ENCODE measurements at regions not wholly inside any gene's neighbourhood (a gene's known extent, or its start where the extent isn't known, plus 50 kb on each side); places are given as distances from the start of the nearest gene placed in this dataset.

DNA sequence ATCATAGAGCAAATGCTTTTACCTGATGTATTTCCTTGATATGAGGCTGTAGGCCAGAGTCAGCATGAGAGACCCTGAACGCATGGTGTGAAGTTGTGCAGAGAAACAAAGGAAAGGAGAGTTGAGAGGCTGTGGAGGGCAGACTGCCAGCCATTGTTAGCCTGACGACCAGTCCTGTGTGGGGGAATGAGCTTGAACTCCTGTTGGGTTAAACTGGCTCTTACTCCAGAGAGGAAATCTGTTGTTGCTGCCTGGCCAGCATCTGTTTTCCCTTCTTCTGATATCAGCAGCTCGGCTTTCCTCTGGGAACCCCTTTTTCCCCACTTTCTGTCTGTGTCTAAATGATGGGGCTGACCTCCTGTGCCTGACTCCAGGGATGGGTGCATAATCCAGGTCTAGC lies 158.2 kb upstream of the ZFP64 start:
- DNase-seq (ENCODE audit: low spot score in 2 of 2) = no peak
- Histone ChIP-seq H3K4me1 (no peaks in the 10 kb centered on the region), H3K4me3 (no peak overlapping the region), H3K9me3 (peaks cover 0 to 8% (median 0%) of the 10 kb centered on the region in 4 donors), H3K36me3 (no peaks in the 10 kb centered on the region), H3K27ac (no peak overlapping the region), H3K27me3 (no peaks in the 10 kb centered on the region)
- TF ChIP-seq POLR2A (IDR thresholded peaks at IDR 0.05) = no peak
- TF ChIP-seq, protein P1, sequence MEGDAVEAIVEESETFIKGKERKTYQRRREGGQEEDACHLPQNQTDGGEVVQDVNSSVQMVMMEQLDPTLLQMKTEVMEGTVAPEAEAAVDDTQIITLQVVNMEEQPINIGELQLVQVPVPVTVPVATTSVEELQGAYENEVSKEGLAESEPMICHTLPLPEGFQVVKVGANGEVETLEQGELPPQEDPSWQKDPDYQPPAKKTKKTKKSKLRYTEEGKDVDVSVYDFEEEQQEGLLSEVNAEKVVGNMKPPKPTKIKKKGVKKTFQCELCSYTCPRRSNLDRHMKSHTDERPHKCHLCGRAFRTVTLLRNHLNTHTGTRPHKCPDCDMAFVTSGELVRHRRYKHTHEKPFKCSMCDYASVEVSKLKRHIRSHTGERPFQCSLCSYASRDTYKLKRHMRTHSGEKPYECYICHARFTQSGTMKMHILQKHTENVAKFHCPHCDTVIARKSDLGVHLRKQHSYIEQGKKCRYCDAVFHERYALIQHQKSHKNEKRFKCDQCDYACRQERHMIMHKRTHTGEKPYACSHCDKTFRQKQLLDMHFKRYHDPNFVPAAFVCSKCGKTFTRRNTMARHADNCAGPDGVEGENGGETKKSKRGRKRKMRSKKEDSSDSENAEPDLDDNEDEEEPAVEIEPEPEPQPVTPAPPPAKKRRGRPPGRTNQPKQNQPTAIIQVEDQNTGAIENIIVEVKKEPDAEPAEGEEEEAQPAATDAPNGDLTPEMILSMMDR (IDR thresholded peaks at IDR 0.05) = no peak
- no peak for TF ChIP-seq EP300 (IDR thresholded peaks at IDR 0.05)
- 47 to 53% methylated on average over 3 of the region's 3 CpGs for WGBS, 2 donors

DNA sequence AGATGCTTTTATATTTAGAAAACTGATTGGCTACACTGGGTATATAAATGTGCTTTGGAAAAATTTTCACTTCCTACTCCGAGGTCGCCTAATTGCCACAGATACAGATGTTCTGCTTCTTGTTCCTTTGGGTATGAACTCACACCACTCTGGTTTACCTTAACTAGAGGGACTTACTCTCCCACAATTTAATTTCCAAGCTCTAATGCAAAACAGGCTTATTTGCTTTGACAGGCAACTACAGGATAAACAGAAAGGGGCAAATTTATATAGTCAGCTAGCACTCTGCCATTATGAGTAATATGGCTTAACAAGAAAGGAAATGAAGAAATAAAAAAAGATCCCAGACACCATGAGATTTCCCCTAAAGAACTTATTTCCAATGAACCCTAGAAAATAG lies 156.9 kb upstream of the ZFP64 start:
- WGBS, 2 donors = 67 to 76% methylated on average over 2 of the region's 2 CpGs
- Histone ChIP-seq H3K27ac (no peak overlapping the region), H3K4me1 (no peaks in the 10 kb centered on the region), H3K36me3 (no peaks in the 10 kb centered on the region), H3K9me3 (peaks cover 0 to 5% (median 0%) of the 10 kb centered on the region in 4 donors), H3K4me3 (no peak overlapping the region), H3K27me3 (no peaks in the 10 kb centered on the region)
- no peak for DNase-seq (ENCODE audit: low spot score in 2 of 2)
- TF ChIP-seq EP300 (IDR thresholded peaks at IDR 0.05) (no peak), POLR2A (IDR thresholded peaks at IDR 0.05) (no peak)
- TF ChIP-seq, protein P1 (IDR thresholded peaks at IDR 0.05) = no peak

DNA sequence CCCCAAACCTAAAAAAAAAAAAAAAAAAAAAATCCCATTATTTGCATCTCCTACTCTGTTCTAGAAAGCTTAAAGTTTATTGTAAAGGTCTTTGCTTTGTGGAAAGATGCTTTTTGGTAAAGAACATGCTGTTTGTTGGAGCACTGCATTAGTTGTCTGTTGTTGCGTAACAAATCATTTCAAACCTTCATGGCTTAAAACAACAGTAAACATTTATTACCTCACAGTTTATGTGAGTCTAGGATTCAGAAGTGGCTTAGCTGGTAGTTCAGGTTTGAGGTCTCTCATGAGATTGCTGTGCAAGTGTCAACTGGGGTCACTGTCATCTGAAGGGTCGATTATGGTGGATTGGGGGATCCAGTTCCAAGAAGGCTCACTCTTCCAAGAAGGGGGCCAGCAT lies 155.2 kb upstream of the ZFP64 start:
- no peak overlapping the region for H3K4me3 ChIP-seq

DNA sequence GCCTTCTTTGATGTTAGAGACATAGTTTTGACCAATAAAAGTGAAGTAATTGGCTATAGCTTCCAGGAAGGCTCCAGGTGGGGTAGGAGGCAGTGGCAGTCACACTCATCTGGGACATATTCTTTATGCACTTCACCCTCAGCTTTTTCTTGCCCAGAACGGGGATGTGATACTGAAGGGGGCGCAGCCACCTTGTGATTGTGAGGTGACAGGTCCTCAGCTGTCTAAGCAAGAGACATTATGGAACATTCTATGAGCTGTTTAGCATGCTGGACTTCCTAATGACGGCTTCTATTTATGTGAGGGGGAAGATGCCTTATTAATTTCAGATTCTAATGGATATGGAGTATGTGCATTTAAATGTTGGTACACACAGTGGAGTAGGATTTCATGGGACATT lies 151.3 kb upstream of the ZFP64 start:
- no peaks in the 10 kb centered on the region for H3K4me1 ChIP-seq
- no peak overlapping the region for H3K27ac ChIP-seq
- H3K9me3 ChIP-seq = peaks cover 0 to 3% (median 0%) of the 10 kb centered on the region in 4 donors
- no peaks in the 10 kb centered on the region for H3K27me3 ChIP-seq
- no peaks in the 10 kb centered on the region for H3K36me3 ChIP-seq
- TF ChIP-seq POLR2A (IDR thresholded peaks at IDR 0.05) (no peak), EP300 (IDR thresholded peaks at IDR 0.05) (no peak)
- TF ChIP-seq, protein P1 (IDR thresholded peaks at IDR 0.05) = no peak
- H3K4me3 ChIP-seq = no peak overlapping the region
- no peak for DNase-seq (ENCODE audit: low spot score in 2 of 2)
- 83 to 86% methylated on average over 3 of the region's 3 CpGs for WGBS, 2 donors

More for the DNA sequence above, 155.2 kb upstream of the ZFP64 start:
- DNase-seq (ENCODE audit: low spot score in 2 of 2) = no peak
- Histone ChIP-seq H3K36me3 (no peaks in the 10 kb centered on the region), H3K4me1 (no peaks in the 10 kb centered on the region), H3K27me3 (no peaks in the 10 kb centered on the region), H3K27ac (no peak overlapping the region), H3K9me3 (peaks cover 0 to 5% (median 0%) of the 10 kb centered on the region in 4 donors)
- TF ChIP-seq EP300 (IDR thresholded peaks at IDR 0.05) = no peak
- TF ChIP-seq, protein P1 (IDR thresholded peaks at IDR 0.05) = no peak
- no peak for TF ChIP-seq POLR2A (IDR thresholded peaks at IDR 0.05)
- 86 to 95% methylated on average over 2 of the region's 2 CpGs for WGBS, 2 donors

DNA sequence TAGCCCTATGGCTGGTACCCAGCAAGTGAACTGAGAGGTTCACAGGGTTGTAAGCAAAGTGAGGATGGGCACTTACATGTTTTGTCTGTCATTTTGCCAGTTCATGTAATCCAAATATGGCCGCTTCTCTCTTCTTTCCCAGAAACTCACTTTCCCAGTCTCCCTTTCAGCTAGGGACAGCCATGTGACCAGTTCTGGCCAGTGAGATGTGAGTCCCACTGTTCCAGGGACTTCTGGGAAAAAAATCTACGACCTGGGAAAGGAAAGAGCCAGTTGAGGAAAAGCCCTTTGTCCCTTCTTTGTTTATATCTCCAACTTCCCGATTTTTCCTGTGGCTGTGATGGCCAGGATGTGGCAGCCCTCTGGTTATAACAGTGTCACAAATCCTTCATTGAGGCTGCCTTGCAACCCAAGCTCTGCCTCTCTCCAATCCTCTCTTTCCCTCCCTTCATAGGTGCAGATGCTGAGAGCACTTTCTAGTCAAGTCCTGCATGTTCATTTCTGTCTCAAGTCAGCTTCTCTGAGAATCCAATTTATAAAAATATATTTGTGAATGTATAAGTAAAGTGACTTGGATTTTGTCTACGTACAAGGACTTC lies 148.6 kb upstream of the ZFP64 start:
- Histone ChIP-seq H3K36me3 (no peaks in the 10 kb centered on the region), H3K4me1 (no peaks in the 10 kb centered on the region), H3K27me3 (no peaks in the 10 kb centered on the region), H3K4me3 (no peak overlapping the region), H3K27ac (no peak overlapping the region), H3K9me3 (peaks cover 0 to 2% (median 0%) of the 10 kb centered on the region in 4 donors)
- 79 to 81% methylated on average over 4 of the region's 4 CpGs for WGBS, 2 donors
- DNase-seq (ENCODE audit: low spot score in 2 of 2) = no peak
- TF ChIP-seq POLR2A (IDR thresholded peaks at IDR 0.05) (no peak), EP300 (IDR thresholded peaks at IDR 0.05) (no peak)
- TF ChIP-seq, protein P1 (IDR thresholded peaks at IDR 0.05) = no peak

Data from tibial nerve (tissue), 4 donors.